Kidney (tissue), 13 donors: ENCODE measurements at regions not wholly inside any gene's neighbourhood (a gene's known extent, or its start where the extent isn't known, plus 50 kb on each side); places are given as distances from the start of the nearest gene placed in this dataset.

Source experiments
- DNase-seq, 5 donors: peaks; one replicate each; pipeline ENCODE4 v3.0.0-alpha.2; 2013 to 2020
- FAIRE-seq: peaks from 2 replicates; lab custom pipeline; 2012; peaks lifted over from hg19 to GRCh38; lab: Jason Lieb, UNC
- H3K27ac ChIP-seq, 2 donors: one replicate each; pipeline ENCODE4 v1.7.0; 2013; ENCODE audit warnings: low read depth in 2 of 2, low read length in 2 of 2, inconsistent platforms in 1 of 2
- H3K27me3 ChIP-seq: one replicate; pipeline ENCODE4 v1.7.1; 2013; ENCODE audit warnings: low read length, inconsistent platforms; ENCODE audit not compliant: control insufficient read depth, insufficient read depth
- H3K36me3 ChIP-seq, 3 donors: one replicate each; pipeline versions ENCODE4 v1.7.0 to v1.7.1; 2013; ENCODE audit warnings: low read length in 3 of 3, control low read depth in 1 of 3, inconsistent platforms in 1 of 3; ENCODE audit not compliant: insufficient read depth in 3 of 3, control insufficient read depth in 2 of 3
- H3K4me1 ChIP-seq, 3 donors: one replicate each; pipeline versions ENCODE4 v1.7.0 to v1.7.1; 2013; ENCODE audit warnings: low read length in 3 of 3, inconsistent platforms in 1 of 3, low read depth in 1 of 3; ENCODE audit not compliant: control insufficient read depth in 2 of 3, insufficient read depth in 2 of 3
- H3K4me3 ChIP-seq, 3 donors: one replicate each; pipeline versions ENCODE4 v1.7.0 to v1.8.1; 2013; ENCODE audit warnings: low read length in 3 of 3, control low read depth in 1 of 3, inconsistent platforms in 1 of 3
- H3K9ac ChIP-seq, 3 donors: one replicate each; pipeline versions ENCODE4 v1.7.0 to v1.7.1; 2013; ENCODE audit warnings: low read length in 3 of 3, control low read depth in 1 of 3, inconsistent platforms in 1 of 3
- H3K9me3 ChIP-seq, 3 donors: one replicate each; pipeline versions ENCODE4 v1.7.0 to v1.7.1; 2013; ENCODE audit warnings: low read length in 3 of 3, control low read depth in 1 of 3, inconsistent platforms in 1 of 3; ENCODE audit not compliant: control insufficient read depth in 2 of 3, insufficient read depth in 1 of 3
- CTCF ChIP-seq: IDR thresholded peaks from 3 replicates; pipeline ENCODE4 v1.5.1; 2012; ENCODE audit warnings: mild to moderate bottlenecking, moderate library complexity, borderline replicate concordance; ENCODE audit not compliant: insufficient read depth; ENCODE audit errors: extremely low read depth
- intact Hi-C: fragments of 100-400 bp; cut with DNase I; formaldehyde crosslinking; loops from one replicate; pipeline ENCODE4 v1.11.1; 2022
- donor health status: control.
- donor health status: control.
- donor health status: control.
- donor health status: control.
- donor health status: control.
- donor health status: DM: yes; HTN: yes; CAD: no.
- donor health status: Normal renal cell carcinoma (clear cell type).

GRCh38 chrX:137263374-137263773, 229.6 kb upstream of the GPR101 start:
- FAIRE-seq (no peak), DNase-seq (no peak)
- TF ChIP-seq CTCF = no peak
- intact Hi-C loops = no loop called here
- no peak overlapping the region for H3K27ac ChIP-seq
- no peak overlapping the region for H3K4me3 ChIP-seq
- H3K36me3 ChIP-seq = no peaks in the 10 kb centered on the region
- no peaks in the 10 kb centered on the region for H3K27me3 ChIP-seq
- no peaks in the 10 kb centered on the region for H3K4me1 ChIP-seq
- H3K9ac ChIP-seq = no peak overlapping the region
- no peaks in the 10 kb centered on the region for H3K9me3 ChIP-seq

- TF ChIP-seq CTCF = no peak
- Histone ChIP-seq H3K4me1 (no peaks in the 10 kb centered on the region), H3K36me3 (no peaks in the 10 kb centered on the region), H3K27ac (no peak overlapping the region), H3K9ac (no peak overlapping the region), H3K4me3 (no peak overlapping the region), H3K27me3 (no peaks in the 10 kb centered on the region), H3K9me3 (no peaks in the 10 kb centered on the region)
- DNase-seq = no peak
- FAIRE-seq = no peak
- intact Hi-C loops = no loop called here
Measured at GRCh38 chrX:137245183-137245582, 211.4 kb upstream of the GPR101 start.

GRCh38 chrX:137236837-137237236, 203.0 kb upstream of the GPR101 start:
- Histone ChIP-seq H3K36me3 (no peaks in the 10 kb centered on the region), H3K4me1 (no peaks in the 10 kb centered on the region), H3K27ac (no peak overlapping the region), H3K9me3 (no peaks in the 10 kb centered on the region), H3K4me3 (no peak overlapping the region), H3K9ac (no peak overlapping the region), H3K27me3 (peaks cover 2% of the 10 kb centered on the region)
- DNase-seq (no peak), FAIRE-seq (no peak)
- no peak for TF ChIP-seq CTCF
- intact Hi-C loops = no loop called here
